ENCODE measurements at regions not wholly inside any gene's neighbourhood (a gene's known extent, or its start where the extent isn't known, plus 50 kb on each side); places are given as distances from the start of the nearest gene placed in this dataset.

DNA sequence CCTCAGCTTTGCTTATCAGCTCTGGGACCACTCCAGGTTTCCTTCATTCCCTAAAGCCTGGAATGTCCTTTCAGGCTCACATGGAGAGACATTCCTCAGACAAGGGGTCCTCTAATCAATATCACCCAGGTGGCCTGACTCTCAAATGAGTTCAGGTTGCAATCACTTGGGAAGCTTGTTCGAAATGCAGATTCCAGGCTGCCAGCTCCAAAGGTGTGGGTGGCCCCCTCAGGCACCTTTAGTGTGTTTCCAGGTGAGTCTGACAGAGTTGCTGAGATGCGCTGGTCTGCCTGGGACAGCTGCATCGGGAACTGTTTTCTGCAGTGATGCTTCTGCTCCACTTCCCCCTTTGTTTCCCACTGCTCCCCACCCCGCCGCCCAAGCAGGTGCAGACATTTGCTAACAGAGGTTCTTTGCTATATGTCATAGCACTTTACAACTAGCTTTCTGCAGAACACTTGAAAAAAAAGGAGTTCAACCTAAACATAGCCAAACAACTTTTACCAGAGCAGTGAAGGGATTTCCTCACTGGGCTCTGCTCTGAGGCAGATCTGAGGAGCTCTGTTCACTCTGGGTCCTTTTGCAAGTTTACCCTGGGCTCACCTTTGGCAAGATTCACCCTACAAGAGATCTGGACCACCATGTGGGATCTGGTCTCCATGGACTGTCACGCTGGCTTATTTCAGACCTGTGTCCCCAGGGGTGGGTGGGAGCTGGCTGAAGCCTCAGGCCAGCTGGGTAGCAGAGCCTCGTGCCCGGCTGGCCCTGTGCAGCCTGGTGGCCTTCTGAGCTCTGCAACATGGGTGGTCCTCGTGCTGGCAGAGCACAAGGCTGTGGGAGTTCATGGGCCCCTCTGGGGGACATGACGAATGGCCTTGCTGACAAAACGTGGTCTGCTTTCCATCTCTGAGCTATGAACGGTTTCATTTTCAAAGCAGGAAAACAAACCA lies 539.6 kb downstream of the CCDC171 start:
- no peak for DNase-seq (ENCODE audit: low read depth)
- no peak overlapping the region for H3K4me3 ChIP-seq (ENCODE audit: low read depth, low read length)
- TF ChIP-seq, protein P1, sequence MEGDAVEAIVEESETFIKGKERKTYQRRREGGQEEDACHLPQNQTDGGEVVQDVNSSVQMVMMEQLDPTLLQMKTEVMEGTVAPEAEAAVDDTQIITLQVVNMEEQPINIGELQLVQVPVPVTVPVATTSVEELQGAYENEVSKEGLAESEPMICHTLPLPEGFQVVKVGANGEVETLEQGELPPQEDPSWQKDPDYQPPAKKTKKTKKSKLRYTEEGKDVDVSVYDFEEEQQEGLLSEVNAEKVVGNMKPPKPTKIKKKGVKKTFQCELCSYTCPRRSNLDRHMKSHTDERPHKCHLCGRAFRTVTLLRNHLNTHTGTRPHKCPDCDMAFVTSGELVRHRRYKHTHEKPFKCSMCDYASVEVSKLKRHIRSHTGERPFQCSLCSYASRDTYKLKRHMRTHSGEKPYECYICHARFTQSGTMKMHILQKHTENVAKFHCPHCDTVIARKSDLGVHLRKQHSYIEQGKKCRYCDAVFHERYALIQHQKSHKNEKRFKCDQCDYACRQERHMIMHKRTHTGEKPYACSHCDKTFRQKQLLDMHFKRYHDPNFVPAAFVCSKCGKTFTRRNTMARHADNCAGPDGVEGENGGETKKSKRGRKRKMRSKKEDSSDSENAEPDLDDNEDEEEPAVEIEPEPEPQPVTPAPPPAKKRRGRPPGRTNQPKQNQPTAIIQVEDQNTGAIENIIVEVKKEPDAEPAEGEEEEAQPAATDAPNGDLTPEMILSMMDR (IDR thresholded peaks at IDR 0.05; ENCODE audit: control insufficient read depth, extremely low read depth, insufficient read depth) = no peak

DNA sequence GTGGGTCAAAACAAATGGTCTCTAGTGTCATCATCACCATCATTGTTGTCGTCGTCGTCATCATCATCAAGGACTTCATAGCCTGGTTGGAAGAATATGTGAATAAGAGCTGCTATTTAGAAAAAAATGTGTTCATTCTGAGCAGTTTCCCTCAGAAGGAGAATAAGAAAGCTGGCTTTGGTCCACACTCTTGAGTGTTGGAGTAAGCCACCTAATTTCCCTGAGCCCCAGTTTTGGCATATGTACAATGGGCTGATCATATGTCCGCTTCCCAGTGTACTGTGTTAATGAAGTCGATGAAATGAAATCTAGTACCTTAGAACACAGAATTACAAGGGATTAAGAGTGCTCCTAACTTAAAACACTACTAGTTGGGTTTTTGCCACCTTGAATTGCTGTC lies 545.5 kb downstream of the CCDC171 start:
- TF ChIP-seq, protein P1 (IDR thresholded peaks at IDR 0.05; ENCODE audit: control insufficient read depth, extremely low read depth, insufficient read depth) = no peak
- DNase-seq (ENCODE audit: low read depth) = no peak
- H3K4me3 ChIP-seq (ENCODE audit: low read depth, low read length) = no peak overlapping the region

DNA sequence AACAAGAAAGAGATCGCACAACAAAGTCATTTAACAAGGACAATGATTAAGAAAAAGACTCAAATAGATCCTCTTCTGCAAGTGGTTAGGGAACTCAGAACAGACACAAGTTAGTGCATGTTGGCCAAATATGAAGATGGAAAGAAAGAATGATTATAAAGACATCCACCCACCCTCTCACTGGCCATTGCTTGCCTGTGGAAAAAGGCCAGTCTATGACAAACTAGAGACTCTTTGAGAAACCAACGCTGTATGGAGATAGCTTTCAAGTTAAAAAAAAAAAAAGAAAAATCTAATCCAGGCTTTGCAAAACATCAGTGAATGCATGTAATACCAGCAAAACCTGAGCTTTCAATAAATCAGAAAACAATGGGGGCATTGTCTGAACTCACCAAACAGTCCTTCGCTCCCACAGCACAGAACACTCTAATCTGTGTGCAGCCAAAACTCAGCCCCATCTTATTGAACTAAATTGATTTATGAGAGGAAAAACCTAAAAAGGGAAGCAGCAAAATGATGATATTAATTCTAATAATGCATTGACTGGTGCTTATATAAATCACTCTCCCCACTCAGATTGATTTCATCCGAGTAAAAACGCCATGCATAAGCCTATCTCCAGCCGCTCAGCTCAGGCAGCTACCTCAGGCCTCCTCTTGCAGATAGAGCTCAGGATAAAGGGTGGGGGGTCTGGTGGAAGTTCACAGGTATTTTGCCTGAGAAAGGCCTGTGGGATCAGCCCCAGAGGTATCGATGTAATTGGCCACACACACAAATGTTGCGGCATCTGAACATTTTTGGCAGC lies 547.1 kb downstream of the CCDC171 start:
- no peak for DNase-seq (ENCODE audit: low read depth)
- TF ChIP-seq, protein P1 (IDR thresholded peaks at IDR 0.05; ENCODE audit: control insufficient read depth, extremely low read depth, insufficient read depth) = no peak

DNA sequence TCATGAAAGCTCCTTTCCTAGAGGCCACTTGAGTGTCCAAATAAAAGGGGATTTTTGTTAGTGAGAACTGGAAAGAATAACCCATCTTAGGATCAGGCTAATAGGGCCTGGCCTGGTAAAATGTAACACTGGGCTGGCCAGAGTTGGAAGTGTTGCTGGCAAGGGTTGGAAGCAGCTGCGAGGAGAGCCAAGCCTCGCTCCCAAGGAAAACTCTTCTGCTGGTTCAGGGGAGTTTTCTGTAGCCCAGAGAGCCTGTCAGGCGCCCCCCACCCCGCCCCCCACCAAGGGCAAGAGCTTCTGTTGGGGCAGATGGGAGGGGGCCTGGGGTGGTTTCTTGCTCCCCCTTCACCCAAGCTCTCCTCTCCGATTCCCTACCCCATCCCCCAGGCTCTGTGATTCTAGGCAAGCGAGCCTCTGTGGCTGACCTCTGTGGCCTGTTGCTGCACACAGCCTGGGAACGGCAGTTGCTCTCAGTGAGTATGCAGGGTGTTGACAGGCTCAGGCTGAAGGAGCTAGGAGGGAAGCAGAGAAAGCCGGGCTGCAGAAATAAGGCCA lies 547.8 kb downstream of the CCDC171 start:
- TF ChIP-seq, protein P1 (IDR thresholded peaks at IDR 0.05; ENCODE audit: control insufficient read depth, extremely low read depth, insufficient read depth) = no peak
- no peak for DNase-seq (ENCODE audit: low read depth)
- H3K4me3 ChIP-seq (ENCODE audit: low read depth, low read length) = no peak overlapping the region

More for the DNA sequence above, 547.1 kb downstream of the CCDC171 start:
- no peak overlapping the region for H3K4me3 ChIP-seq (ENCODE audit: low read depth, low read length)

DNA sequence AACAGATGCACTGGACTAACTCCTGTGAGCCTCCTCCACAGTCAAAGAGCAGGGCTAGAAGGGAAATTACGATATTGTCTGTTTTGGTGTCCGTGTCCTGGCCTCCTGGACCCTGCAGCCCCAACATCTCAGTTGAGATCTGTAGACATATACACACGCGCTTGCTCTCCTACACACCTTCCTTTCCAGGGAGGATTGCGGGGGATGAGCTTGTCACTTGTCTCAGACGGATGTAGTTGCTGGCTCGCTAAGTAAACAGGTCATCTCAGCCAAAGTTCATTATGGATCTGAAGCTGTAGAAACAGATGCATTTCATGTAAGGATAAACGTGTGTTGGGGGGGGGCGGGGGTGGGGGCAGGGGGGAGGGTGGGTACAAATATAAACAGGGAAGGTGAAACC lies 549.3 kb downstream of the CCDC171 start:
- DNase-seq (ENCODE audit: low read depth) = no peak
- H3K4me3 ChIP-seq (ENCODE audit: low read depth, low read length) = no peak overlapping the region
- TF ChIP-seq, protein P1 (IDR thresholded peaks at IDR 0.05; ENCODE audit: control insufficient read depth, extremely low read depth, insufficient read depth) = no peak

DNA sequence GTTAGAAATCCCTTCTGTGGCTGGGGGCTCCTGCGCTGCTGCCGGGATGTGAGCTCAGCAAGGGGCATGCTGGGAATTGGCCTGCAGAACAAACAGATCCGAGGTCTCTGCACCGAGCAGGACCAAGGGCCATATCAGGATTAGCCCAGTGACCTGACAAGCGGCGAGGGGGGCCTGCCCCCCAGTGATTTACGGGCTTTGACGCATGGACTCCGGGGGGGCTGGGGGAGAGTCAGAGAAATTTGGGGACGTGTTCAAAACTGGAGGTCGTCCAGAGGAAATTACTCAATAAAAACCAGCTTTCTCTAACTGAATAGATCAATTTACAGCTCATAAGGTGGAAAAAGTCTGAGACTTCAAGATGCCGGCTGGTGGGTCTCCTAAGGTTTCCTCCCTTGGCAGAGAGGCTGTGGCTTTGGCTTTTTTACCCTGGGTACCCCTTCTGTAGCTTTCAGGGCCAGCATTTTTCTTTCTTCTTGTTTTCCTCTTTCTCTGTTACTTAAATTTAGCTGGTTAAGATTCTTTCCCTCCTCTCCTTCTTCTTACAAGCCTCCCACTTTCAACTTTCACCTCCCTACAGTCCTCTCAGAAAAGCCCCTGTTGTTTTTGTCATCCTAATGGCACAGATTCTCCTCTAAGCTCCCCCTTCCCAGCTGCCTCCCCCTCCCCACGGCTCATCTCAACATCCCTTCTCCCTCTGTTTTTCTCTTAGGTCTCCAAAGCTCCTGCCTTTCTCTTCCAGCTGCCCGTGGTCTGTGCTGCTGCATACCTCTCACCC lies 551.0 kb downstream of the CCDC171 start:
- no peak for DNase-seq (ENCODE audit: low read depth)
- no peak overlapping the region for H3K4me3 ChIP-seq (ENCODE audit: low read depth, low read length)
- TF ChIP-seq, protein P1 (IDR thresholded peaks at IDR 0.05; ENCODE audit: control insufficient read depth, extremely low read depth, insufficient read depth) = no peak
